Choroid plexus epithelial cell (primary cell): ENCODE measurements at regions not wholly inside any gene's neighbourhood (a gene's known extent, or its start where the extent isn't known, plus 50 kb on each side); places are given as distances from the start of the nearest gene placed in this dataset.

ENCODE experiments used
- DNase-seq: peaks from one replicate; pipeline ENCODE4 v3.0.0-alpha.2; 2010; ENCODE audit warnings: low read depth
- H3K4me3 ChIP-seq: 2 replicates; pipeline ENCODE4 v1.5.1; 2011; ENCODE audit warnings: low read depth, mild to moderate bottlenecking, control low read depth, low read length, moderate library complexity
- CTCF ChIP-seq: conservative IDR thresholded peaks from 2 replicates; pipeline ENCODE4 v1.5.1; 2011; ENCODE audit warnings: low read depth, mild to moderate bottlenecking, control low read depth, inconsistent platforms, low read length, moderate library complexity

GRCh38 chr2:180743401-180743800 is 237.0 kb upstream of the UBE2E3 start:
- DNase-seq: no peak
- H3K4me3 ChIP-seq: no peak overlapping the region
- no peak for TF ChIP-seq CTCF

GRCh38 chr2:180742801-180743200 is 237.6 kb upstream of the UBE2E3 start:
- no peak for TF ChIP-seq CTCF
- peak; percentile 77 for DNase-seq
- no peak overlapping the region for H3K4me3 ChIP-seq

- H3K4me3 ChIP-seq: no peak overlapping the region
- TF ChIP-seq CTCF: no peak
- no peak for DNase-seq
These were observed 241.3 kb upstream of the UBE2E3 start for GRCh38 chr2:180739070-180739469.

- H3K4me3 ChIP-seq: no peak overlapping the region
- no peak for DNase-seq
- TF ChIP-seq CTCF: no peak
These were observed 244.6 kb upstream of the UBE2E3 start for GRCh38 chr2:180735799-180736198.

- no peak for TF ChIP-seq CTCF
- no peak for DNase-seq
These were observed 246.0 kb upstream of the UBE2E3 start for GRCh38 chr2:180734382-180734781.

GRCh38 chr2:180733330-180733729 is 247.1 kb upstream of the UBE2E3 start:
- no peak for TF ChIP-seq CTCF
- no peak overlapping the region for H3K4me3 ChIP-seq
- DNase-seq: no peak

More at GRCh38 chr2:180734382-180734781, 246.0 kb upstream of the UBE2E3 start:
- no peak overlapping the region for H3K4me3 ChIP-seq

- no peak overlapping the region for H3K4me3 ChIP-seq
- DNase-seq: no peak
- no peak for TF ChIP-seq CTCF
These were observed 248.1 kb upstream of the UBE2E3 start for GRCh38 chr2:180732337-180732736.
